ENCODE measurements at regions not wholly inside any gene's neighbourhood (a gene's known extent, or its start where the extent isn't known, plus 50 kb on each side); places are given as distances from the start of the nearest gene placed in this dataset. TPM values are rescaled to one million over a fixed set of nuclear protein-coding genes. Genes with fewer than 3 reads are reported as not detected.

DNA sequence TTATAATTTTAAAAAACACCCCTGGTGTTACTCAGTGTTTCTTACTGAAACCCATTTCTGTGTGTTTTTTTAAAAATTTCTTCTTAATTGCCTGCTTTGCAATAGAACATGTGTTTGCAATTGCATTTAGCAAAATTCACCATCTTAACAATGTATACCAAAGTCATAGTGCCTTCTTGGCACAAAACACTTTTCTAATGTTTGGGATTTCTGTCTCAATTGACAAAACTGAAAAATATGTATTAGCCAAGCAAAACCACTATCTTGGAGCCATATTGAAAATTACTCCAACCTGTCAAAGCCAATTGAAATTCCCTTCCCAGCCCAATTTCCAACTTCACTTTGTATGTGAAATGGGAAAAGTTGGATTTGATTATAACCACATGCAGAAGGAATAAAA lies 88.4 kb upstream of the RSPO3 start:
- H3K4me1 Mint-ChIP-seq (ENCODE audit: low read depth), result no peaks in the 10 kb centered on the region
- no peak for DNase-seq
- POLR2A ChIA-PET, result no interaction called here

DNA sequence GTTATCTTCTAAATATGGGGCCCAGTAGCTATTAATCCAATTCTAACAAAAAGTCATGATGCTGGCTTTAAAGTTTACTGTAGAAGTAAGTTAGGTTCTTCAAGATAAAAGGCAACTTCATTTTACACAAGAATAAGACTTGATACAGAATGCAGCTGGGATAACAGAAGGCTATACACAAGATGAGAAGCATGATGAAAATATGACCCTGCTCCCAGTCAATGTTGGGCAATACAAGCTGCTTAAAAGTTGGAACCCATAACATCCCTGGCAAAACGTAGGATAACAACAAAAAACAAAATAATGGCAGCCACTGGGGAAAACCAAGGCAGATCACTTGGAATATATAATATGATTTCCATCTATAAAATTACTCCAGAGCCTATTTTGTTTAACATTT lies 87.6 kb upstream of the RSPO3 start:
- Mint-ChIP-seq H3K27ac (no peak overlapping the region), H3K9me3 (no peaks in the 10 kb centered on the region), H3K27me3 (peaks cover 1% of the 10 kb centered on the region), H3K36me3 (no peaks in the 10 kb centered on the region), H3K4me3 (no peak overlapping the region), H3K4me1 (ENCODE audit: low read depth) (no peaks in the 10 kb centered on the region)
- CTCF ChIA-PET, result no interaction called here
- intact Hi-C loops (cut with micrococcal nuclease), result no loop called here
- no peak for DNase-seq
- POLR2A ChIA-PET, result no interaction called here

More for the DNA sequence above, 88.4 kb upstream of the RSPO3 start:
- Mint-ChIP-seq H3K4me3 (no peak overlapping the region), H3K9me3 (no peaks in the 10 kb centered on the region), H3K27me3 (peaks cover 1% of the 10 kb centered on the region), H3K27ac (no peak overlapping the region), H3K36me3 (no peaks in the 10 kb centered on the region)
- CTCF ChIA-PET, result no interaction called here
- intact Hi-C loops (cut with micrococcal nuclease), result no loop called here

DNA sequence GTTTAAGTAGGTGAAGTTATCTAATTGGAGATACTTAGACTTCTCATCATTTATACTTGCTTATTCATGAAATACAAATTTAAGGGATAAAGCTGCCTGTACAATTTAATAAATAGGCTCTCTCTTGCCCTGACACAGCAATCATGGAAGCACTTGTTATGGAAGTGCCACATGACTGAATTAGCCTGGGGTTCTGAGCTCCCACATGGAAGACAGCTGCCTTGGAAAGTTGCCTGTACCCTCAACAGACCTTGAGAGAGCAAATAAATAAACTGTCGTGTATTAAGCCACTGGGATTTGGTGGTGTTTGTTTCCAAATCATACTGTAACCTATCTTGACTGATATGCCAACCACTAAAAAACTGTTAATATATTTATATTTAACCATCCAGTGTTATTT lies 87.0 kb upstream of the RSPO3 start:
- Mint-ChIP-seq H3K4me3 (no peak overlapping the region), H3K4me1 (ENCODE audit: low read depth) (no peaks in the 10 kb centered on the region), H3K27ac (no peak overlapping the region), H3K9me3 (no peaks in the 10 kb centered on the region), H3K36me3 (no peaks in the 10 kb centered on the region), H3K27me3 (peaks cover 1% of the 10 kb centered on the region)
- intact Hi-C loops (cut with micrococcal nuclease), result no loop called here
- ChIA-PET CTCF (no interaction called here), POLR2A (no interaction called here)
- no peak for DNase-seq

DNA sequence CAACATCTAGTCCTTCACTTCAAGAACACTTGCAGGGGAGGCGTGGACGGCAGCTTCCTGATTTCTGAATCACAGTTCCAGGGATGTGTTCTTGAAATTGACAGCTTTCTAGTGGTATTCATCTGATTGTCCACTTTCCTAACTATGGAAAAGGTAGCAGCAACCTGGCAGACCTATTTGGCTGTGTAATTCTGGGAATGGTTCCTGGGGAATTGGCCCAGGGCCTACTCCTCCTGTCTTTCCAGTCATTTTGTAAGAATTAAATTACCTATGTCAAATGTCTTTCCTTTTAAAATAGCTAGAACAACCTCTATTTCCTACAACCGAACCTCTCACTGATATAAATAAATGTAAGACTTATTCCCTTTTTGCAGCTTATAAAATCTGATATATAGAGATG lies 85.5 kb upstream of the RSPO3 start:
- no peaks in the 10 kb centered on the region for H3K36me3 Mint-ChIP-seq
- H3K4me1 Mint-ChIP-seq (ENCODE audit: low read depth), result no peaks in the 10 kb centered on the region
- no peaks in the 10 kb centered on the region for H3K9me3 Mint-ChIP-seq
- no peak for DNase-seq
- CTCF ChIA-PET, result no interaction called here
- no peak overlapping the region for H3K27ac Mint-ChIP-seq
- intact Hi-C loops (cut with micrococcal nuclease), result no loop called here
- no peak overlapping the region for H3K4me3 Mint-ChIP-seq
- POLR2A ChIA-PET, result no interaction called here
- peaks cover 1% of the 10 kb centered on the region for H3K27me3 Mint-ChIP-seq

DNA sequence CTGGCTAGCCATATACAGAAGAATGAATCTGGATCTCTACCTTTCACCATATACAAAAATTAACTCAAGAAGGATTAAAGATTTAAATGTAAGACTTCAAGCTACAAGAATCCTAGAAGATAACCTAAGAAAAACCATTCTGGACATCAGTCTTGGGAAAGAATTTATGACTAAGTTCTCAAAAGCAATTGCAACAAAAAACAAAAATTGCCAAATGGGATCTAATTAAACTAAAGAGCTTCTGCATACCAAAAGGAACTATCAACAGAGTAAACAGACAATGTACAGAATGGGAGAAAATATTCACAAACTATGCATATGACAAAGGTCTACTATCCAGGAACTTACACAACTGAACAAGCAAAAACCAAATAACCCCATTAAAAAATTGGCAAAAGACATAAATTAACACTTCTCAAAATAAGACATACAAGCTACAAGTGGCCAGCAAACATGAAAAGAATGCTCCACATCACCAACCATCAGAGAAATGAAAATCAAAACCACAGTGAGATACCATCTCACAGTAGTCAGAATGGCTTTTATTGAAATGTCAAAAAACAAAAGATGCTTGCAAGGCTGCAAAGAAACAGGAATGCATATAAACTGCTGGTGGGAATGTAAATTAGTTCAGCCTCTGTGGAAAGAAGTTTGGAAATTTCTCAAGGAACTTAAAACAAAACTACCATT lies 66.8 kb upstream of the RSPO3 start:
- no peaks in the 10 kb centered on the region for H3K36me3 Mint-ChIP-seq
- no peak overlapping the region for H3K27ac Mint-ChIP-seq
- peaks cover 13% of the 10 kb centered on the region for H3K9me3 Mint-ChIP-seq
- H3K4me3 Mint-ChIP-seq, result no peak overlapping the region
- ChIA-PET POLR2A (no interaction called here), CTCF (no interaction called here)
- no peak for DNase-seq
- no peaks in the 10 kb centered on the region for H3K27me3 Mint-ChIP-seq
- H3K4me1 Mint-ChIP-seq (ENCODE audit: low read depth), result peaks cover 2% of the 10 kb centered on the region
- intact Hi-C loops (cut with micrococcal nuclease), result no loop called here

DNA sequence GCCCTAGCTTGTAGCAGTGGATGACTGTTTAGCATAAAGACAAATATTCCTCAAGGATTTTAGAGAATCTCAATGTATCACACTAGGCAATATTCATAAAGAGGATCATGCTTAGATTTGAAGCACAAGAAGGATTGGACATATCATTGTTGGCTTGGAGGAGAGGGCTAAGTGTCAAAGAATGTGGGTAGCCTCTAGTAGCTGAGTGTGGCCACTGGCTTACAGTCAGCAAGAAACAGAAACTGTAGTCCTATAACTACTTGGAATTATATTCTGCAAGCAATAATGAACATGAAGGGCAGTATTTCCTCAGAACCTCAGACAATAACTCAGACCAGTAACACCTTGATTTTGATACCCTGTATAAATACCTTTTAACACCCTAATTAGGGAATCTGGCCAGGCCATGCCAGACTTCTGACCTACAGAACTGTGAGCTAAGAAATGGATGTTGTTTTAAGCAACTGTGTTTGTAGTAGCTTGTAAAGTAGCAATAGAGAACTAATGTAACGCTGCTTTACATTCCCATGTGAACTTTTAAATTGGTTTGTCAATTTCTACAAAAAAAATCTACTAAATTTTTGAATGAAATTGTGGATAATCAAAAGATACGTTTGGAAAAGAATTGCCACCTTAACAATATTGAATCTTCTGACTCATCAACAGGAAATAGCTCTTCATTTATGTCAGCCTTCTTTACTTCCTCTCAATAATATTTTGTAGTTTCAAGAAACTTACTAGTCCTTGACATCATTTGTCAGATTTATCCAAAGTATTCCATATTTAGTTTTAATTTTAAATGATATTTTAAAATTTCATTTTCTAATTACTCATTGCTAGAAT lies 65.2 kb upstream of the RSPO3 start:
- CTCF ChIA-PET, result no interaction called here

DNA sequence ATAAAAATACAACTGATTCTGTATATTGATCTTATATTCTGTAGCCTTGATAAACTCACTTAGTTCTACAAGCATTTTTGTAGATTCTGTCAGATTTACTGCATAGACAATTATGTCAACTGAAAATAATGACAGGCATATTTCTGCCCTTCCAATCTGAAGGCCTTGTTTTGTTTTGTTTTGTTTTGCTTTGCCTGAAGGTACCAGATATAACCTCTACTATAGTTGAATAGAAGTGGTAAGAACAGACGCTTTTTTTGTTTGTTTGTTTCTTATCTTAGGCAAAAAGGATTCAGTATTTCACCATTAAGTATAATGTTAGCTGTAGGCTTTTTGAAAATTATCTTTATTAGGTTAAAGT lies 64.6 kb upstream of the RSPO3 start:
- no peaks in the 10 kb centered on the region for H3K36me3 Mint-ChIP-seq
- peaks cover 4% of the 10 kb centered on the region for H3K9me3 Mint-ChIP-seq
- POLR2A ChIA-PET, result no interaction called here
- DNase-seq, result no peak
- H3K4me1 Mint-ChIP-seq (ENCODE audit: low read depth), result peaks cover 2% of the 10 kb centered on the region
- intact Hi-C loops (cut with micrococcal nuclease), result no loop called here
- no peaks in the 10 kb centered on the region for H3K27me3 Mint-ChIP-seq
- no peak overlapping the region for H3K4me3 Mint-ChIP-seq
- CTCF ChIA-PET, result no interaction called here
- no peak overlapping the region for H3K27ac Mint-ChIP-seq

More for the DNA sequence above, 65.2 kb upstream of the RSPO3 start:
- H3K36me3 Mint-ChIP-seq, result no peaks in the 10 kb centered on the region
- DNase-seq, result no peak
- intact Hi-C loops (cut with micrococcal nuclease), result no loop called here
- H3K4me1 Mint-ChIP-seq (ENCODE audit: low read depth), result peaks cover 2% of the 10 kb centered on the region
- no peaks in the 10 kb centered on the region for H3K27me3 Mint-ChIP-seq
- peaks cover 5% of the 10 kb centered on the region for H3K9me3 Mint-ChIP-seq
- H3K27ac Mint-ChIP-seq, result no peak overlapping the region
- POLR2A ChIA-PET, result no interaction called here
- H3K4me3 Mint-ChIP-seq, result no peak overlapping the region

DNA sequence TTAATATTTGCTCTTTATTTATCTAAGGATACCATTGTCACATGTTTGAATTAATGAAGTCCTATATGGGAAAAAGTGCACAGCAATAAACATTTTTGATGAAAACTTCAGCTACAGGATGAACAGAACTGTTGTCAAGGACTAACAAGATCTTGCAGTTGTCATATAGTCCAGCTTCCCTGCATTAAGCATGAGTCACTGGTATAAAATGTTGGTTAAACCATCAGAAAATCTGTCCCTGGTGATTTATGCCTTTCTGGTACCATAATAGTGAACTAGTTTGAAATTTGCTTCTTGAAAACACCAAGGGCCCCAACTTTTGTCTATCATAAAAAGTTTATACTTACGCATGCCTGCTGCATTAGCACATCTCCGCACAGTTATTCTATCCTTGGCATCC lies 60.4 kb upstream of the RSPO3 start:
- Mint-ChIP-seq H3K9me3 (peaks cover 3% of the 10 kb centered on the region), H3K27ac (no peak overlapping the region), H3K4me1 (ENCODE audit: low read depth) (peaks cover 2% of the 10 kb centered on the region), H3K4me3 (no peak overlapping the region), H3K27me3 (no peaks in the 10 kb centered on the region), H3K36me3 (no peaks in the 10 kb centered on the region)
- intact Hi-C loops (cut with micrococcal nuclease), result no loop called here
- ChIA-PET POLR2A (no interaction called here), CTCF (no interaction called here)
- no peak for DNase-seq

DNA sequence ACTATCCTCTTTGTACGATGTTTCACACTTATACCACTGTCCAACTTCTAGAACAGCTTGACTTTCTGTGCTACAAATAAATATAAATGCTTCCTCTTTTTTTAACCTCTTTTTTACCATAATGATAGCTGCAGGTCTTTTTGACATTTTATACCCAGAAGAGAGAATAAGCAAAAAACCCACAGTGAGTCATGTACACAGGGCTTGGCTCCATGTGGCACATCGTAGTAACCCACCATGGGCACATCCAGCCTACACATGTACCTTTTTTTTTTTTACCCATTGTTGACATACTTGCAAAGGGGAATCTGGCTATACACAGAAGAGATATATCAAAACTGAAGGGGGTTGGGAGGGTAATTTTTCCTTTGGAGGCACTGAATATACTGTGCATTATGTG lies 59.5 kb upstream of the RSPO3 start:
- H3K4me1 Mint-ChIP-seq (ENCODE audit: low read depth), result peaks cover under 1% of the 10 kb centered on the region
- H3K9me3 Mint-ChIP-seq, result peaks cover 3% of the 10 kb centered on the region
- H3K27ac Mint-ChIP-seq, result no peak overlapping the region
- intact Hi-C loops (cut with micrococcal nuclease), result no loop called here
- POLR2A ChIA-PET, result no interaction called here
- CTCF ChIA-PET, result no interaction called here
- no peak for DNase-seq
- H3K4me3 Mint-ChIP-seq, result no peak overlapping the region
- H3K36me3 Mint-ChIP-seq, result no peaks in the 10 kb centered on the region
- no peaks in the 10 kb centered on the region for H3K27me3 Mint-ChIP-seq

Small RNA genes lying in the stretch of these regions (microRNA-seq; reads per million reads assigned to microRNA genes)
- gene MIR588 (ENCODE audit: borderline microRNAs expressed, borderline number of aligned reads, borderline replicate concordance), result not detected
